HL-60 (cell line): ENCODE measurements at regions not wholly inside any gene's neighbourhood (a gene's known extent, or its start where the extent isn't known, plus 50 kb on each side); places are given as distances from the start of the nearest gene placed in this dataset.

Experiments used
- CTCF ChIP-seq: IDR thresholded peaks from one replicate; pipeline ENCODE4 v1.5.1; 2011; ENCODE audit warnings: low read length, control low read depth, inconsistent platforms; ENCODE audit not compliant: insufficient read depth
- GABPA ChIP-seq: IDR thresholded peaks from 2 replicates; pipeline ENCODE4 v1.6.1; 2012; ENCODE audit warnings: low read depth
- POLR2AphosphoS5 ChIP-seq: IDR thresholded peaks from 2 replicates; pipeline ENCODE4 v1.6.1; 2012; ENCODE audit warnings: low read depth
- SPI1 ChIP-seq: IDR thresholded peaks from 2 replicates; pipeline ENCODE4 v1.6.1; 2012; ENCODE audit warnings: low read depth, mild to moderate bottlenecking, borderline replicate concordance
- TF ChIP-seq, protein P1 (sequence below): IDR thresholded peaks from 2 replicates; pipeline ENCODE4 v1.6.1; 2012; ENCODE audit warnings: low read depth; ENCODE audit not compliant: insufficient replicate concordance

- TF ChIP-seq CTCF: no peak
- no peak for TF ChIP-seq POLR2AphosphoS5
- TF ChIP-seq SPI1: no peak
- TF ChIP-seq, protein P1, sequence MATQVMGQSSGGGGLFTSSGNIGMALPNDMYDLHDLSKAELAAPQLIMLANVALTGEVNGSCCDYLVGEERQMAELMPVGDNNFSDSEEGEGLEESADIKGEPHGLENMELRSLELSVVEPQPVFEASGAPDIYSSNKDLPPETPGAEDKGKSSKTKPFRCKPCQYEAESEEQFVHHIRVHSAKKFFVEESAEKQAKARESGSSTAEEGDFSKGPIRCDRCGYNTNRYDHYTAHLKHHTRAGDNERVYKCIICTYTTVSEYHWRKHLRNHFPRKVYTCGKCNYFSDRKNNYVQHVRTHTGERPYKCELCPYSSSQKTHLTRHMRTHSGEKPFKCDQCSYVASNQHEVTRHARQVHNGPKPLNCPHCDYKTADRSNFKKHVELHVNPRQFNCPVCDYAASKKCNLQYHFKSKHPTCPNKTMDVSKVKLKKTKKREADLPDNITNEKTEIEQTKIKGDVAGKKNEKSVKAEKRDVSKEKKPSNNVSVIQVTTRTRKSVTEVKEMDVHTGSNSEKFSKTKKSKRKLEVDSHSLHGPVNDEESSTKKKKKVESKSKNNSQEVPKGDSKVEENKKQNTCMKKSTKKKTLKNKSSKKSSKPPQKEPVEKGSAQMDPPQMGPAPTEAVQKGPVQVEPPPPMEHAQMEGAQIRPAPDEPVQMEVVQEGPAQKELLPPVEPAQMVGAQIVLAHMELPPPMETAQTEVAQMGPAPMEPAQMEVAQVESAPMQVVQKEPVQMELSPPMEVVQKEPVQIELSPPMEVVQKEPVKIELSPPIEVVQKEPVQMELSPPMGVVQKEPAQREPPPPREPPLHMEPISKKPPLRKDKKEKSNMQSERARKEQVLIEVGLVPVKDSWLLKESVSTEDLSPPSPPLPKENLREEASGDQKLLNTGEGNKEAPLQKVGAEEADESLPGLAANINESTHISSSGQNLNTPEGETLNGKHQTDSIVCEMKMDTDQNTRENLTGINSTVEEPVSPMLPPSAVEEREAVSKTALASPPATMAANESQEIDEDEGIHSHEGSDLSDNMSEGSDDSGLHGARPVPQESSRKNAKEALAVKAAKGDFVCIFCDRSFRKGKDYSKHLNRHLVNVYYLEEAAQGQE: no peak
- TF ChIP-seq GABPA: no peak
These were observed 193.5 kb upstream of the SOX2 start for GRCh38 chr3:181518222-181518621.
